ENCODE measurements at regions not wholly inside any gene's neighbourhood (a gene's known extent, or its start where the extent isn't known, plus 50 kb on each side); places are given as distances from the start of the nearest gene placed in this dataset.

- no peak for TF ChIP-seq CTCF (IDR thresholded peaks at IDR 0.05)
- intact Hi-C loops (cut with DNase I), result no loop called here
- 26 to 29% methylated on average over 2 of the region's 2 CpGs for whole genome bisulfite sequencing, 2 donors
- H3K4me1 ChIP-seq, result no peaks in the 10 kb centered on the region
- no peak overlapping the region for H3K4me3 ChIP-seq
- H3K27ac ChIP-seq, result no peak overlapping the region
- no peak for ATAC-seq
- H3K27me3 ChIP-seq, result no peaks in the 10 kb centered on the region
- no peak for DNase-seq
- peaks cover 0 to 25% (median 5%) of the 10 kb centered on the region in 11 donors for H3K9me3 ChIP-seq
- H3K36me3 ChIP-seq, result no peaks in the 10 kb centered on the region
These were observed 453.7 kb upstream of the POT1 start for GRCh38 chr7:125383324-125383723.

GRCh38 chr7:125382401-125382800, 452.8 kb upstream of the POT1 start:
- Histone ChIP-seq H3K9me3 (peaks cover 0 to 25% (median 5%) of the 10 kb centered on the region in 11 donors), H3K36me3 (no peaks in the 10 kb centered on the region), H3K4me1 (no peaks in the 10 kb centered on the region), H3K27ac (no peak overlapping the region), H3K27me3 (no peaks in the 10 kb centered on the region), H3K4me3 (no peak overlapping the region)
- no peak for TF ChIP-seq CTCF (IDR thresholded peaks at IDR 0.05)
- 87 to 92% methylated on average over 1 of the region's 1 CpG for WGBS, 2 donors
- ATAC-seq, result no peak
- intact Hi-C loops (cut with DNase I), result no loop called here
- DNase-seq, result no peak

GRCh38 chr7:125375942-125376341, 446.3 kb upstream of the POT1 start:
- H3K36me3 ChIP-seq, result no peaks in the 10 kb centered on the region
- no peaks in the 10 kb centered on the region for H3K27me3 ChIP-seq
- no peak for ATAC-seq
- no peak for TF ChIP-seq CTCF (IDR thresholded peaks at IDR 0.05)
- no peaks in the 10 kb centered on the region for H3K9me3 ChIP-seq
- no peak for DNase-seq
- no peak overlapping the region for H3K4me3 ChIP-seq
- H3K27ac ChIP-seq, result no peak overlapping the region
- H3K4me1 ChIP-seq, result no peaks in the 10 kb centered on the region
- WGBS, 2 donors, result 51 to 56% methylated on average over 3 of the region's 3 CpGs
- intact Hi-C loops (cut with DNase I), result no loop called here

- WGBS, 2 donors, result 59 to 70% methylated on average over 2 of the region's 2 CpGs
- intact Hi-C loops (cut with DNase I), result no loop called here
These were observed 440.9 kb upstream of the POT1 start for GRCh38 chr7:125370502-125370901.

More at GRCh38 chr7:125370502-125370901, 440.9 kb upstream of the POT1 start:
- Histone ChIP-seq H3K27me3 (no peaks in the 10 kb centered on the region), H3K4me3 (no peak overlapping the region), H3K27ac (no peak overlapping the region), H3K36me3 (no peaks in the 10 kb centered on the region), H3K9me3 (no peaks in the 10 kb centered on the region), H3K4me1 (no peaks in the 10 kb centered on the region)
- DNase-seq, result no peak
- no peak for ATAC-seq
- no peak for TF ChIP-seq CTCF (IDR thresholded peaks at IDR 0.05)

Data from heart right ventricle (tissue), 16 donors.